ENCODE measurements at regions not wholly inside any gene's neighbourhood (a gene's known extent, or its start where the extent isn't known, plus 50 kb on each side); places are given as distances from the start of the nearest gene placed in this dataset.
A peak's percentile ranks its signal among the peaks of the same experiment; 100 is the strongest.

- TF ChIP-seq EGR1 (IDR thresholded peaks at IDR 0.05) (no peak), FOXM1 (IDR thresholded peaks at IDR 0.05; ENCODE audit: borderline replicate concordance, low read depth) (no peak), CREB1 (IDR thresholded peaks at IDR 0.05; ENCODE audit: low read depth) (no peak), NFIC (IDR thresholded peaks at IDR 0.05) (no peak), TAF1 (IDR thresholded peaks at IDR 0.05; ENCODE audit: low read depth) (no peak), MAX (IDR thresholded peaks at IDR 0.05) (no peak), ZBTB7A (IDR thresholded peaks at IDR 0.05; ENCODE audit: low read depth) (no peak), RAD21 (IDR thresholded peaks at IDR 0.05; ENCODE audit: low read depth) (no peak), CEBPB (IDR thresholded peaks at IDR 0.05) (peak; percentile 84)
These were observed 115.8 kb upstream of the GMDS start for GRCh38 chr6:2361195-2361594.

GRCh38 chr6:2360716-2361115 lies 115.3 kb upstream of the GMDS start:
- TF ChIP-seq ZBTB7A (IDR thresholded peaks at IDR 0.05; ENCODE audit: low read depth) (no peak), EGR1 (IDR thresholded peaks at IDR 0.05) (no peak), FOXM1 (IDR thresholded peaks at IDR 0.05; ENCODE audit: borderline replicate concordance, low read depth) (no peak), NFIC (IDR thresholded peaks at IDR 0.05) (no peak)

- TF ChIP-seq EP300 (IDR thresholded peaks at IDR 0.05; ENCODE audit: borderline replicate concordance) = no peak
- no peak for TF ChIP-seq CREB1 (IDR thresholded peaks at IDR 0.05; ENCODE audit: low read depth)
- TF ChIP-seq CEBPB (IDR thresholded peaks at IDR 0.05) = no peak
- no peak for TF ChIP-seq EGR1 (IDR thresholded peaks at IDR 0.05)
- no peak for TF ChIP-seq REST (IDR thresholded peaks at IDR 0.05; ENCODE audit: low read depth)
- no peak for TF ChIP-seq TAF1 (IDR thresholded peaks at IDR 0.05; ENCODE audit: low read depth)
- no peak for TF ChIP-seq TCF12 (IDR thresholded peaks at IDR 0.05; ENCODE audit: low read depth)
- no peak for TF ChIP-seq MAX (IDR thresholded peaks at IDR 0.05)
- no peak for TF ChIP-seq FOXM1 (IDR thresholded peaks at IDR 0.05; ENCODE audit: borderline replicate concordance, low read depth)
- no peak for TF ChIP-seq YY1 (IDR thresholded peaks at IDR 0.05; ENCODE audit: low read depth)
- no peak for TF ChIP-seq USF1 (IDR thresholded peaks at IDR 0.05)
- TF ChIP-seq ZBTB7A (IDR thresholded peaks at IDR 0.05; ENCODE audit: low read depth) = no peak
- no peak for TF ChIP-seq NFIC (IDR thresholded peaks at IDR 0.05)
- TF ChIP-seq RAD21 (IDR thresholded peaks at IDR 0.05; ENCODE audit: low read depth) = no peak
- no peak for TF ChIP-seq TEAD4 (IDR thresholded peaks at IDR 0.05)
These were observed 114.7 kb upstream of the GMDS start for GRCh38 chr6:2360126-2360525.

GRCh38 chr6:2355150-2355549 lies 109.7 kb upstream of the GMDS start:
- TF ChIP-seq CREB1 (IDR thresholded peaks at IDR 0.05; ENCODE audit: low read depth) = no peak
- no peak for TF ChIP-seq EGR1 (IDR thresholded peaks at IDR 0.05)
- no peak for TF ChIP-seq NFIC (IDR thresholded peaks at IDR 0.05)
- TF ChIP-seq REST (IDR thresholded peaks at IDR 0.05; ENCODE audit: low read depth) = no peak
- no peak for TF ChIP-seq ZBTB7A (IDR thresholded peaks at IDR 0.05; ENCODE audit: low read depth)
- TF ChIP-seq RAD21 (IDR thresholded peaks at IDR 0.05; ENCODE audit: low read depth) = no peak
- TF ChIP-seq MAX (IDR thresholded peaks at IDR 0.05) = no peak
- no peak for TF ChIP-seq TAF1 (IDR thresholded peaks at IDR 0.05; ENCODE audit: low read depth)
- no peak for TF ChIP-seq TCF12 (IDR thresholded peaks at IDR 0.05; ENCODE audit: low read depth)
- TF ChIP-seq USF1 (IDR thresholded peaks at IDR 0.05) = no peak
- no peak for TF ChIP-seq FOXM1 (IDR thresholded peaks at IDR 0.05; ENCODE audit: borderline replicate concordance, low read depth)
- no peak for TF ChIP-seq CEBPB (IDR thresholded peaks at IDR 0.05)
- no peak for TF ChIP-seq EP300 (IDR thresholded peaks at IDR 0.05; ENCODE audit: borderline replicate concordance)
- no peak for TF ChIP-seq YY1 (IDR thresholded peaks at IDR 0.05; ENCODE audit: low read depth)

- no peak for TF ChIP-seq EP300 (IDR thresholded peaks at IDR 0.05; ENCODE audit: borderline replicate concordance)
- no peak for TF ChIP-seq FOXM1 (IDR thresholded peaks at IDR 0.05; ENCODE audit: borderline replicate concordance, low read depth)
- TF ChIP-seq REST (IDR thresholded peaks at IDR 0.05; ENCODE audit: low read depth) = no peak
- no peak for TF ChIP-seq NFIC (IDR thresholded peaks at IDR 0.05)
- no peak for TF ChIP-seq USF1 (IDR thresholded peaks at IDR 0.05)
- no peak for TF ChIP-seq YY1 (IDR thresholded peaks at IDR 0.05; ENCODE audit: low read depth)
- TF ChIP-seq TCF12 (IDR thresholded peaks at IDR 0.05; ENCODE audit: low read depth) = no peak
- TF ChIP-seq EGR1 (IDR thresholded peaks at IDR 0.05) = no peak
- TF ChIP-seq ZBTB7A (IDR thresholded peaks at IDR 0.05; ENCODE audit: low read depth) = no peak
- TF ChIP-seq TAF1 (IDR thresholded peaks at IDR 0.05; ENCODE audit: low read depth) = no peak
- TF ChIP-seq CREB1 (IDR thresholded peaks at IDR 0.05; ENCODE audit: low read depth) = no peak
- TF ChIP-seq CEBPB (IDR thresholded peaks at IDR 0.05) = no peak
- no peak for TF ChIP-seq RAD21 (IDR thresholded peaks at IDR 0.05; ENCODE audit: low read depth)
These were observed 108.7 kb upstream of the GMDS start for GRCh38 chr6:2354138-2354491.
